ENCODE measurements at regions not wholly inside any gene's neighbourhood (a gene's known extent, or its start where the extent isn't known, plus 50 kb on each side); places are given as distances from the start of the nearest gene placed in this dataset.

- no peaks in the 10 kb centered on the region for H3K9me3 ChIP-seq (ENCODE audit: low read length)
- no peak overlapping the region for H3K4me3 ChIP-seq (ENCODE audit: low read depth, low read length, poor library complexity, severe bottlenecking)
- H3K9me2 ChIP-seq (ENCODE audit: insufficient read depth, low read length) = no peaks in the 10 kb centered on the region
- no peak overlapping the region for H2AFZ ChIP-seq (ENCODE audit: low read length)
- no peaks in the 10 kb centered on the region for H3K79me2 ChIP-seq (ENCODE audit: insufficient read depth, low read depth, low read length)
- intact Hi-C loops (cut with micrococcal nuclease; ENCODE audit: unreplicated experiment) = no loop called here
- TF ChIP-seq, protein P1, sequence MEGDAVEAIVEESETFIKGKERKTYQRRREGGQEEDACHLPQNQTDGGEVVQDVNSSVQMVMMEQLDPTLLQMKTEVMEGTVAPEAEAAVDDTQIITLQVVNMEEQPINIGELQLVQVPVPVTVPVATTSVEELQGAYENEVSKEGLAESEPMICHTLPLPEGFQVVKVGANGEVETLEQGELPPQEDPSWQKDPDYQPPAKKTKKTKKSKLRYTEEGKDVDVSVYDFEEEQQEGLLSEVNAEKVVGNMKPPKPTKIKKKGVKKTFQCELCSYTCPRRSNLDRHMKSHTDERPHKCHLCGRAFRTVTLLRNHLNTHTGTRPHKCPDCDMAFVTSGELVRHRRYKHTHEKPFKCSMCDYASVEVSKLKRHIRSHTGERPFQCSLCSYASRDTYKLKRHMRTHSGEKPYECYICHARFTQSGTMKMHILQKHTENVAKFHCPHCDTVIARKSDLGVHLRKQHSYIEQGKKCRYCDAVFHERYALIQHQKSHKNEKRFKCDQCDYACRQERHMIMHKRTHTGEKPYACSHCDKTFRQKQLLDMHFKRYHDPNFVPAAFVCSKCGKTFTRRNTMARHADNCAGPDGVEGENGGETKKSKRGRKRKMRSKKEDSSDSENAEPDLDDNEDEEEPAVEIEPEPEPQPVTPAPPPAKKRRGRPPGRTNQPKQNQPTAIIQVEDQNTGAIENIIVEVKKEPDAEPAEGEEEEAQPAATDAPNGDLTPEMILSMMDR (conservative IDR thresholded peaks at IDR 0.05; ENCODE audit: low read length) = no peak
- no peak for TF ChIP-seq EZH2phosphoT487 (IDR thresholded peaks at IDR 0.05; ENCODE audit: borderline replicate concordance, low read depth, low read length)
- H3K4me1 ChIP-seq (ENCODE audit: insufficient read depth, low read length, poor library complexity, severe bottlenecking) = no peaks in the 10 kb centered on the region
- DNase-seq (ENCODE audit: low spot score) = no peak
- H4K20me1 ChIP-seq (ENCODE audit: insufficient read depth, low read length) = no peaks in the 10 kb centered on the region
- no peak overlapping the region for H3K27ac ChIP-seq (ENCODE audit: low read depth, low read length, poor library complexity, severe bottlenecking)
- POLR2A ChIA-PET = no interaction called here
- BruUV-seq (replicated peaks) = no TSS peak
- no peak overlapping the region for H3K4me2 ChIP-seq (ENCODE audit: low read length)
- CTCF ChIA-PET (ENCODE audit: unreplicated experiment) = no interaction called here
- no peaks in the 10 kb centered on the region for H3K36me3 ChIP-seq (ENCODE audit: insufficient read depth, low read length)
Observed at GRCh38 chr15:72994534-72995177, 57.6 kb upstream of the NEO1 start.

DNA sequence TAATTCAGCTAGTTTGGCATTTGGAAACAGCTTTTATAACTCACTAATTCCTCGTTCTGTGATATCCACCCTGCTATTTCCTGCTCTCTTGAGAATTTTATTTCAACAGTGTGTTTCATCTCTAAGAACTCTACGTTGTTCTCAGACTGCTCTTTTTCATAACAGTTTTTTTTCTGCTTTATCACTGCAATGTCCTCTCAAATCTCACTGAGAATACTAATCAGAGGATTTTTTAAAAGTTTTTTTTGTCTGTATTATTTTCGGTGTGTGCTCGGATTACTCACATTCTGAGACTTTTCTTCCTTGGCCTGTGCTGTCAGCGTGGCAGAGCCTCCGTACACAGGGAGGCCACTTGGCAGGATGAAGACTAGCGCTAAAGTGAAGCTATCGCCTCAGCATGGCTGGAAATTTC lies 59.4 kb upstream of the NEO1 start:
- TF ChIP-seq, protein P1 (conservative IDR thresholded peaks at IDR 0.05; ENCODE audit: low read length) = no peak
- no peak for TF ChIP-seq EZH2phosphoT487 (IDR thresholded peaks at IDR 0.05; ENCODE audit: borderline replicate concordance, low read depth, low read length)
- H3K9me2 ChIP-seq (ENCODE audit: insufficient read depth, low read length) = no peaks in the 10 kb centered on the region
- H3K4me1 ChIP-seq (ENCODE audit: insufficient read depth, low read length, poor library complexity, severe bottlenecking) = no peaks in the 10 kb centered on the region
- POLR2A ChIA-PET = no interaction called here
- H2AFZ ChIP-seq (ENCODE audit: low read length) = no peak overlapping the region
- no peaks in the 10 kb centered on the region for H3K79me2 ChIP-seq (ENCODE audit: insufficient read depth, low read depth, low read length)
- H3K27ac ChIP-seq (ENCODE audit: low read depth, low read length, poor library complexity, severe bottlenecking) = no peak overlapping the region
- H3K36me3 ChIP-seq (ENCODE audit: insufficient read depth, low read length) = no peaks in the 10 kb centered on the region
- intact Hi-C loops (cut with micrococcal nuclease; ENCODE audit: unreplicated experiment) = no loop called here
- no peaks in the 10 kb centered on the region for H4K20me1 ChIP-seq (ENCODE audit: insufficient read depth, low read length)
- DNase-seq (ENCODE audit: low spot score) = no peak
- CTCF ChIA-PET (ENCODE audit: unreplicated experiment) = no interaction called here
- BruUV-seq (replicated peaks) = no TSS peak
- H3K4me3 ChIP-seq (ENCODE audit: low read depth, low read length, poor library complexity, severe bottlenecking) = no peak overlapping the region
- no peaks in the 10 kb centered on the region for H3K9me3 ChIP-seq (ENCODE audit: low read length)
- H3K4me2 ChIP-seq (ENCODE audit: low read length) = no peak overlapping the region

- intact Hi-C loops (cut with micrococcal nuclease; ENCODE audit: unreplicated experiment) = no loop called here
- H3K9me2 ChIP-seq (ENCODE audit: insufficient read depth, low read length) = no peaks in the 10 kb centered on the region
- H2AFZ ChIP-seq (ENCODE audit: low read length) = no peak overlapping the region
- H3K4me1 ChIP-seq (ENCODE audit: insufficient read depth, low read length, poor library complexity, severe bottlenecking) = no peaks in the 10 kb centered on the region
- BruUV-seq (replicated peaks) = no TSS peak
- no peak overlapping the region for H3K4me2 ChIP-seq (ENCODE audit: low read length)
- no peak overlapping the region for H3K4me3 ChIP-seq (ENCODE audit: low read depth, low read length, poor library complexity, severe bottlenecking)
- H3K36me3 ChIP-seq (ENCODE audit: insufficient read depth, low read length) = no peaks in the 10 kb centered on the region
- TF ChIP-seq EZH2phosphoT487 (IDR thresholded peaks at IDR 0.05; ENCODE audit: borderline replicate concordance, low read depth, low read length) = no peak
- TF ChIP-seq, protein P1 (conservative IDR thresholded peaks at IDR 0.05; ENCODE audit: low read length) = no peak
- H3K27ac ChIP-seq (ENCODE audit: low read depth, low read length, poor library complexity, severe bottlenecking) = no peak overlapping the region
- H4K20me1 ChIP-seq (ENCODE audit: insufficient read depth, low read length) = no peaks in the 10 kb centered on the region
- no peaks in the 10 kb centered on the region for H3K9me3 ChIP-seq (ENCODE audit: low read length)
- H3K79me2 ChIP-seq (ENCODE audit: insufficient read depth, low read depth, low read length) = no peaks in the 10 kb centered on the region
- ChIA-PET CTCF (ENCODE audit: unreplicated experiment) (no interaction called here), POLR2A (interaction anchor here (0.7 kb wide), 1 partner anchor 211 kb away, joined by 5 read pairs; no protein-coding TSS in a partner anchor)
- DNase-seq (ENCODE audit: low spot score) = no peak
Observed at GRCh38 chr15:72991026-72991425, 61.2 kb upstream of the NEO1 start.
